Mesenchymal stem cell (in vitro differentiated cells and primary cell): ENCODE measurements at regions not wholly inside any gene's neighbourhood (a gene's known extent, or its start where the extent isn't known, plus 50 kb on each side); places are given as distances from the start of the nearest gene placed in this dataset.

Experiments used
- DNase-seq: peaks from one replicate; pipeline ENCODE4 v3.0.0-alpha.2; 2013
- H2AFZ ChIP-seq: one replicate; pipeline ENCODE4 v1.6.1; 2013; ENCODE audit warnings: low read depth, mild to moderate bottlenecking, control low read depth, inconsistent platforms, low read length, moderate library complexity
- H2AK5ac ChIP-seq: 2 replicates; pipeline ENCODE4 v1.6.1; 2013; ENCODE audit warnings: low read length, moderate library complexity, mild to moderate bottlenecking, inconsistent platforms; ENCODE audit not compliant: severe bottlenecking
- H2BK120ac ChIP-seq: one replicate; pipeline ENCODE4 v1.6.1; 2013; ENCODE audit warnings: low read depth, mild to moderate bottlenecking, inconsistent platforms, low read length, moderate library complexity
- H2BK12ac ChIP-seq, 2 experiments: one replicate each; pipeline ENCODE4 v1.6.1; 2013; ENCODE audit warnings: inconsistent platforms in 2 of 2, low read length in 2 of 2, mild to moderate bottlenecking in 2 of 2, moderate library complexity in 2 of 2, control low read depth in 1 of 2
- H2BK15ac ChIP-seq: one replicate; pipeline ENCODE4 v1.6.1; 2013; ENCODE audit warnings: mild to moderate bottlenecking, low read depth, inconsistent platforms; ENCODE audit not compliant: poor library complexity, severe bottlenecking
- H2BK5ac ChIP-seq: 2 replicates; pipeline ENCODE4 v1.6.1; 2013; ENCODE audit warnings: low read depth, mild to moderate bottlenecking, low read length, control low read depth, inconsistent platforms; ENCODE audit not compliant: poor library complexity, severe bottlenecking
- H3K14ac ChIP-seq, 2 experiments: one replicate each; pipeline ENCODE4 v1.6.1; 2013; ENCODE audit warnings: inconsistent platforms in 2 of 2, low read length in 2 of 2, control low read depth in 1 of 2, mild to moderate bottlenecking in 1 of 2, moderate library complexity in 1 of 2
- H3K18ac ChIP-seq, 2 experiments: one replicate each; pipeline ENCODE4 v1.6.1; 2013; ENCODE audit warnings: inconsistent platforms in 2 of 2, low read length in 2 of 2, control low read depth in 1 of 2, low read depth in 1 of 2, mild to moderate bottlenecking in 1 of 2
- H3K23ac ChIP-seq, 2 experiments: one replicate each; pipeline ENCODE4 v1.6.1; 2013; ENCODE audit warnings: inconsistent platforms in 2 of 2, low read length in 2 of 2, mild to moderate bottlenecking in 2 of 2, moderate library complexity in 2 of 2, control low read depth in 1 of 2
- H3K27ac ChIP-seq: 2 replicates; pipeline ENCODE4 v1.5.1; 2013; ENCODE audit warnings: mild to moderate bottlenecking, moderate library complexity, low read length, control low read depth, inconsistent platforms; ENCODE audit not compliant: poor library complexity, severe bottlenecking
- H3K27me3 ChIP-seq, 2 experiments: 2 replicates each; pipeline versions ENCODE4 v1.6.1 to v1.7.0; 2013; ENCODE audit warnings: low read length in 2 of 2, mild to moderate bottlenecking in 2 of 2, moderate library complexity in 2 of 2, control low read depth in 1 of 2, inconsistent platforms in 1 of 2; ENCODE audit not compliant: control insufficient read depth in 1 of 2, insufficient read depth in 1 of 2
- H3K36me3 ChIP-seq, 2 experiments: 2 replicates each; pipeline versions ENCODE4 v1.6.1 to v1.7.0; 2013; ENCODE audit warnings: low read length in 2 of 2, control low read depth in 1 of 2, inconsistent platforms in 1 of 2, low read depth in 1 of 2, mild to moderate bottlenecking in 1 of 2; ENCODE audit not compliant: insufficient read depth in 2 of 2, control insufficient read depth in 1 of 2
- H3K4ac ChIP-seq, 2 experiments: one replicate each; pipeline ENCODE4 v1.6.1; 2013; ENCODE audit warnings: inconsistent platforms in 2 of 2, low read length in 2 of 2, mild to moderate bottlenecking in 2 of 2, moderate library complexity in 2 of 2, control low read depth in 1 of 2, low read depth in 1 of 2
- H3K4me1 ChIP-seq: 2 replicates; pipeline ENCODE4 v1.6.1; 2013; ENCODE audit warnings: low read depth, low read length, control low read depth; ENCODE audit not compliant: control insufficient read depth, insufficient read depth
- H3K4me2 ChIP-seq: 2 replicates; pipeline ENCODE4 v1.6.1; 2013; ENCODE audit warnings: low read length, mild to moderate bottlenecking, inconsistent platforms; ENCODE audit not compliant: poor library complexity, severe bottlenecking
- H3K4me3 ChIP-seq, 2 experiments: 2 replicates each; pipeline versions ENCODE4 v1.5.1 to v1.7.0; 2013; ENCODE audit warnings: low read length in 2 of 2, mild to moderate bottlenecking in 2 of 2, control low read depth in 1 of 2, low read depth in 1 of 2; ENCODE audit not compliant: insufficient read depth in 1 of 2
- H3K79me1 ChIP-seq: replicated peaks from 2 replicates; pipeline ENCODE4 v1.6.1; 2013; ENCODE audit warnings: mild to moderate bottlenecking, control low read depth, low read length, inconsistent platforms; ENCODE audit not compliant: poor library complexity, severe bottlenecking
- H3K9ac ChIP-seq: 2 replicates; pipeline ENCODE4 v1.7.0; 2013; ENCODE audit warnings: mild to moderate bottlenecking, low read length, moderate library complexity
- H3K9me3 ChIP-seq: 2 replicates; pipeline ENCODE4 v1.7.0; 2013; ENCODE audit warnings: mild to moderate bottlenecking, low read length; ENCODE audit not compliant: control insufficient read depth
- H4K8ac ChIP-seq: one replicate; pipeline ENCODE4 v1.6.1; 2013; ENCODE audit warnings: inconsistent platforms, mild to moderate bottlenecking, low read length, moderate library complexity
- H4K91ac ChIP-seq: one replicate; pipeline ENCODE4 v1.6.1; 2013; ENCODE audit warnings: mild to moderate bottlenecking, low read length, inconsistent platforms
- WGBS: methylation state at CpG from one replicate; pipeline ENCODE4 v1.1.7; 2013; ENCODE audit warnings: mixed read lengths; 5-methylcytosine and 5-hydroxymethylcytosine counted together

DNA sequence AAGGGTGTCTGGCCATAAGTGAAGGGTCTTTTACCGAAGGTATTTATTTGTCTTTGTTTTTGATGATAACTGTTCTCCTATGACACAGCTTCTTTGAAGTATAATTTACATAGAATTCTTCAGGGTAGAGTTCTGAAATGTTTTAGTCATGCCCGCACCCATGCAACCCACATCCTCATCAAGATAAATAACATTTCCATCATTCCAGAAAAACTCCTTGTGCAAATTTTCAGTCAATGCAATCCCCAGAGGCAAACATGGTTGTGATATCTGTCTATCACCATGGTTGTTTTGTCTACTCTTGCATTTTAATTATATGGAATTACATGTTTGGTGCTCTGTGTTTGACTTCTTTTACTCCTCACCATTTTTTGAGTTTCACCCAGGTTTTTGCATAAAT is 837.8 kb downstream of the AACS start:
- Histone ChIP-seq H3K79me1 (no peaks in the 10 kb centered on the region), H3K9me3 (peaks cover 19% of the 10 kb centered on the region), H3K27ac (no peak overlapping the region), H3K36me3 (no peaks in the 10 kb centered on the region), H3K9ac (no peak overlapping the region), H3K18ac (no peak overlapping the region), H2BK120ac (no peak overlapping the region), H2BK15ac (no peak overlapping the region), H2BK5ac (no peak overlapping the region), H4K8ac (no peak overlapping the region), H2AK5ac (no peak overlapping the region), H3K4me1 (no peaks in the 10 kb centered on the region), H3K23ac (no peak overlapping the region), H3K4me3 (no peak overlapping the region), H2AFZ (no peak overlapping the region), H3K4me2 (no peak overlapping the region), H2BK12ac (no peak overlapping the region), H4K91ac (no peak overlapping the region), H3K14ac (no peak overlapping the region), H3K27me3 (no peaks in the 10 kb centered on the region), H3K4ac (no peak overlapping the region)
- no peak for DNase-seq
- 88% methylated on average over 1 of the region's 2 CpGs for WGBS

DNA sequence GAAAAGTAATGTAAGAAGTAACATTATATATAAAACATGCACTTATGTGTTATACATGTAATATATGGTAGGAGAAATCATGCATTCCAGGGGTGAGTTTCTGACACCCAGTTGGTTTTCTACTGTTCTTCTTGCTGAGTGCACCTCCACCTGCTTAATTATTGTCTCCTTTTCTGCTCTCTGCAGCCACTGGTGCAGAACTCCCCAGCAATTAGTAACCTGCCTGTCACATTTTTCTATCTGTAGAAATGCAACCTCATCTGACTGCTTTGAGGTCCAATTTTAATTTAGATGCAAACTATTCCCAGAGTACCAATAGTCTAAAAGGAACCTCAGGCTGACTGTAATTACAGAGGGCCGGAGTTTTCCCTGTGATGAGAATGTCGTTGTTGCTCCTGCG is 842.1 kb downstream of the AACS start:
- WGBS: 85% methylated on average over 3 of the region's 3 CpGs
- Histone ChIP-seq H2AFZ (no peak overlapping the region), H2AK5ac (no peak overlapping the region), H3K4ac (no peak overlapping the region), H3K18ac (no peak overlapping the region), H3K79me1 (no peaks in the 10 kb centered on the region), H3K9me3 (peaks cover 34% of the 10 kb centered on the region), H2BK12ac (no peak overlapping the region), H3K36me3 (no peaks in the 10 kb centered on the region), H3K27ac (no peak overlapping the region), H2BK5ac (no peak overlapping the region), H4K91ac (no peak overlapping the region), H3K4me3 (no peak overlapping the region), H2BK15ac (no peak overlapping the region), H3K4me2 (no peak overlapping the region), H3K23ac (no peak overlapping the region), H3K9ac (no peak overlapping the region), H4K8ac (no peak overlapping the region), H3K14ac (no peak overlapping the region), H2BK120ac (no peak overlapping the region), H3K4me1 (no peaks in the 10 kb centered on the region), H3K27me3 (no peaks in the 10 kb centered on the region)
- no peak for DNase-seq

GRCh38 chr12:125919856-125920470 is 854.7 kb downstream of the AACS start:
- Histone ChIP-seq H4K8ac (no peak overlapping the region), H2BK120ac (no peak overlapping the region), H2BK12ac (no peak overlapping the region), H3K27ac (no peak overlapping the region), H3K79me1 (no peaks in the 10 kb centered on the region), H3K23ac (no peak overlapping the region), H3K36me3 (no peaks in the 10 kb centered on the region), H3K9ac (no peak overlapping the region), H3K27me3 (no peaks in the 10 kb centered on the region), H2AFZ (no peak overlapping the region), H3K4me2 (no peak overlapping the region), H3K14ac (no peak overlapping the region), H2AK5ac (no peak overlapping the region), H3K4me3 (no peak overlapping the region), H3K4ac (no peak overlapping the region), H2BK15ac (no peak overlapping the region), H4K91ac (no peak overlapping the region), H3K18ac (no peak overlapping the region), H3K9me3 (no peaks in the 10 kb centered on the region), H2BK5ac (no peak overlapping the region), H3K4me1 (no peaks in the 10 kb centered on the region)
- 82% methylated on average over 12 of the region's 12 CpGs for WGBS
- DNase-seq: no peak

GRCh38 chr12:125922330-125922729 is 857.1 kb downstream of the AACS start:
- H4K91ac ChIP-seq: no peak overlapping the region
- no peak overlapping the region for H2BK120ac ChIP-seq
- H2BK5ac ChIP-seq: no peak overlapping the region
- no peak overlapping the region for H3K4me3 ChIP-seq
- H3K18ac ChIP-seq: no peak overlapping the region
- no peak overlapping the region for H2AFZ ChIP-seq
- H2BK15ac ChIP-seq: no peak overlapping the region
- no peak overlapping the region for H4K8ac ChIP-seq
- no peak overlapping the region for H3K27ac ChIP-seq
- no peaks in the 10 kb centered on the region for H3K4me1 ChIP-seq
- H3K4me2 ChIP-seq: no peak overlapping the region
- H2AK5ac ChIP-seq: no peak overlapping the region
- no peak for DNase-seq
- WGBS: 67% methylated on average over 4 of the region's 5 CpGs
- no peaks in the 10 kb centered on the region for H3K27me3 ChIP-seq
- H3K9ac ChIP-seq: no peak overlapping the region
- H3K9me3 ChIP-seq: peaks cover 6% of the 10 kb centered on the region
- H3K36me3 ChIP-seq: no peaks in the 10 kb centered on the region
- H3K14ac ChIP-seq: no peak overlapping the region
- no peak overlapping the region for H2BK12ac ChIP-seq
- no peak overlapping the region for H3K23ac ChIP-seq
- no peaks in the 10 kb centered on the region for H3K79me1 ChIP-seq
- H3K4ac ChIP-seq: no peak overlapping the region
